HG02588 (cell line): ENCODE measurements at regions not wholly inside any gene's neighbourhood (a gene's known extent, or its start where the extent isn't known, plus 50 kb on each side); places are given as distances from the start of the nearest gene placed in this dataset.
"Not testable (repeated sequence)": the region's sequence is repeated elsewhere in the genome, so short reads cannot be mapped to it uniquely, and the experiment has no call there.

ENCODE experiments used
- ATAC-seq: cut with Tn5 transposase; IDR thresholded peaks from one replicate; pipeline ENCODE4 v1.9.1; 2021; ENCODE audit warnings: mild to moderate bottlenecking, moderate library complexity; ENCODE audit not compliant: unreplicated experiment

DNA sequence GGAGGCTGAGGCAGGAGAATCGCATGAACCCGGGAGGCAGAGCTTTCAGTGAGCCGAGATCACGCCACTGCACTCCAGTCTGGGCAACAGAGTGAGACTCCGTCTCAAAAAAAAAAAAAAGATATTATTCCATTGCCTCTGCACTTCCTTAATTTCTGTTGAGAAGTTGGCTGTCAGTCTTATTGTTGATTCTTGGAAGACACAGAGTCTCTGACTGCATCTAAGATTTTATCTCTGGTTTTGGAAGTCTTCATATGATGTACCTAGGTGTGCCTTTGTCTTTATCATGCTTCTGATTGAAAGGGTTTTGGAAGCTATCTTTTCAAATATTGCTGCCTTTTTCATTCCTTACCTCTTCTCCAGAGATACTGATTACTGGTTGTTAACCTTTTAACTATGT is 160.4 kb downstream of the NPIPB11 start:
- ATAC-seq: not testable (repeated sequence)

DNA sequence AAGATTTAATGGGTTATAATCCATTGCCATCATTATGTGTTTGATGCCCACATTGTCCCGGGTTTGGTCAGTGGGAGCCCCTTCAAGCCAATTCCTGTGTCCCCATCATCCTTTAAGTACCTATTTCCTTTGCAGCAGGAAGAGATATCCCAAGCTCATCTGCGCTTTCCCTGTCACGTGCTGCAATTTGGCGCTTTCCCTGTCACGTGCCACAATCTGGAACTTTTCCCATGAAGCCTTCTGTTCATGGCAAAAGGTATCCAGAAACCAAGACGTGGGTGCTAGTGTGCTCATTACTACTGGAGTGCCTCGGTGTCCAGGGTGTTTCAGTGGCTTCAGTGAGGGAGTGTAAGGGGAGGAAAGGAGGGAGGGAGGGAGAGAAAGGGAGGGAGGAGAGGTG is 168.5 kb downstream of the NPIPB11 start:
- no peak for ATAC-seq

DNA sequence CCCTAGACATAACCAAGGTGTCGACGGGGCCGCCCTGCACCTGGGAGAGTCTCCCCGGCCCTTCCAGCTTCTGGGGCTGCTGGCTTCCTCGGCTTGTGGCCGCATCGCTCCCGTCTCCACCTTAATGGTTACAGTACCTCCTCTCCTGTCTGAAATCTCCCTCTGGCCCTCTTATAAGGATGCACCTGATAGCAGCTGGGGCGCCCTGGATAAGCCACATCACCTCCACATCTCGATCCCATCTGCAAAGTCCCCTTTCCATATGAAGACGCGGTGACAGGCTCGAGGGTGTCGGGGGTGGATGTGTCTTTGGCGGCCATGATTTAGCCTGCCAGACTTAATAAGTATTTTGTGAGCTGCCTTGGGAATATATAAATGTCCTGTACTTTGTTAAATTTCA is 169.0 kb downstream of the NPIPB11 start:
- ATAC-seq: not testable (repeated sequence)

DNA sequence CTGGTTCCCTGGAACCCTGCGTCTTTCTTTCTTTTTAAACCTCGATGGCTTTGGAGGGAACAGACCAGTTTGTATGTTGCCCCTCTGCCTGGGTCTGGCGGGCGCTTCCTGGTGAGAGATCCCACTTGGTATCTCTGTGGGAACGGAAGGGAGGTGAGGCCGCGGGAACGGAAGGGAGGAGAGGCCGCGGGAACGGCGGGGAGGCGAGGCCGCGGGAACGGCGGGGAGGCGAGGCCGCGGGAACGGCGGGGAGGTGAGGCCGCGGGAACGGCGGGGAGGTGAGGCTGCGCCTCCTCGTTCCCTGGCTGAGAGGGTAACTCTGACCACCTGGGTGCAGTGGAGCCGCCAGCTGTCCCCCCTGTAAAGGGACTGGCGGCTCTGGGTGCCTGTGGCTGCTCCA is 169.5 kb downstream of the NPIPB11 start:
- not testable (repeated sequence) for ATAC-seq

DNA sequence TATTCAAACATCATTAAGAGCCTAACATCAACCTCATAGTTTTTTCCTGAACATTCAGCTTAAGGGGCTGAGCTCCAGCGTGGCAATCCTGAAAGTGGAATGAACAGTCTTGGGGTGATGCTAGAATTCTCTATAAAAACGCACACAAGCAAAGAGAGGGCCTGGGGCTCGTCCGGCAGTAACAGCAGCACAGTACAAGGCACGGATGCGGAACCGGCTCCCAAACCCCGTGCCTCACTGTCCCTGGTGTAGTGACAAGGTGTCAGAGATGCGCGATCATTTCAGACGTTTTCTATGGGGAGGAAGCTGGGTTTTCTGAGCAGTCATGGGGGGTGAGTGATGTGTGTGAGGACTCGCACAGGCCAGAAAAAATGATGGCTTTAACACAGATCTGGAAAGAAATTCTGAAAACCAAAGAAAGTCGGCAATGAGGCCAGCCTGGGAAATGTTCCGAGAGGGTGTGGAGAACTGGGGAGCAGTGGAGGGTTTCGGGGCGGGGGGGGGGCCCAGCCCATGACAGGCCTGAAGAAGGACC is 170.6 kb downstream of the NPIPB11 start:
- ATAC-seq: not testable (repeated sequence)

DNA sequence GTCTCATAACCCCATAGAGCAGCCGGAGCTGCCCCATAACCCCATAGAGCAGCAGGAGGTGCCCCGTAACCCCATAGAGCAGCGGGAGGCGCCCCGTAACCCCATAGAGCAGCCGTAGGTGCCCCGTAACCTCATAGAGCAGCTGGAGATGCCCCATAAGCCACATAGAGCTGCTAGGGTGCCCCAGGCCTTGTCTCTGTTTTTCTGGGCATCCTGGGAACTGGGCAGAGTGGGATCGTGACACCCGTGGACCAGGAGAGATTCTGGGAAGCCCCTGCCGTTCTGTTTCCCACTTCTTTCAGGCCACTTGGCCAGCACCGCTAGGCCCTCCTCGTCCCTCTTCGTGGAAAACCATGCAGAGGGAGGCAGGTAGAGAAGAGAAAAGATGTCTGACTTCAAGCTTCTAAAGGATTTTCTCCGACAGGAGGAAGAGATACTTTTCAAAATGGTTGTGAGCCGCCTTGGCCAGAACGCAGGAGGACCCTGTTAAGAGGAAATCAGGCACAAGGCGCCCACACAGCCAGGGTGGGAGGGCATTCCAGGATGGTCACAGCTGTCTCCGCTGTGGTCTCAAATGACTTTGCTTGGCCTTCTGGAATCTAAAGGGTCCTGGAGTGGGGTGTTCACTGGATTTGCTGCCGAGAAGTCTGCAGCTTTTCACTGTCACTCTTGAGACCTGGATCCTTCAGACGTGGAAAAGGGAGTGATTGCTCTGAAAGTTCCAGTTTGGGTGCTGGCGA is 171.8 kb downstream of the NPIPB11 start:
- not testable (repeated sequence) for ATAC-seq

DNA sequence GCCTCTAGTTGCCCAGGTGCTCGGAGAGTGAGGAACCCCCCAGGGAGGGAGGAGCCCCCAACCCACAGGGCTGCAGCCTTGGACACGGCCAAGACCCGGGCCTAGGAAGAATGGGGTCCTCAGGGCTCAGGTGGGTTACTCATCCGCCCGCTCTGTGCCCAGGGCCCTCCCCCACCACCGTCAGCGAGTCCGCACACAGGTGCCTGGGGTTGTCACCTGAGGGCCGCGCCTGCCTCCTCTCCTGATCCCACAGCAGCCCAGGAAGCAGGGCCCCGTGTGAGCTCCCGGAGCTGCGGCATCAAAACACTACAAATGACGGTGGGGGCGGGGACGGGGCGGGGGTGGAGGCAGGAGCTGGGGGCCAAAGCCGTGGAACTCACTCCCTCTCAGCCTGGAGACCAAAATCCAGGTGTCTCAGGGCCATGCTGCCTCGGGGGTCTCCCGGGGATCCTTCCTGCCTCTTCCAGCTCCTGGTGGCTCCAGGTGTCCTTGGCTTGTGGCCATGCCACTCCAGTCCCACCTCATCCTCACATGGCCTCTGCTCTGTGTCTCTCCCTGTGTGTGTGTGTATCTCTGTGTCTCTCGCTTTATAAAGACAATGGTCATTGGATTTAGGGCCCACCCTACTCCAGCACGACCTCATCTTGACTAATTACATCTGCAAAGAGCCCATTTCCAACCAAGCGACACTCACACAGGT is 172.7 kb downstream of the NPIPB11 start:
- ATAC-seq: not testable (repeated sequence)

DNA sequence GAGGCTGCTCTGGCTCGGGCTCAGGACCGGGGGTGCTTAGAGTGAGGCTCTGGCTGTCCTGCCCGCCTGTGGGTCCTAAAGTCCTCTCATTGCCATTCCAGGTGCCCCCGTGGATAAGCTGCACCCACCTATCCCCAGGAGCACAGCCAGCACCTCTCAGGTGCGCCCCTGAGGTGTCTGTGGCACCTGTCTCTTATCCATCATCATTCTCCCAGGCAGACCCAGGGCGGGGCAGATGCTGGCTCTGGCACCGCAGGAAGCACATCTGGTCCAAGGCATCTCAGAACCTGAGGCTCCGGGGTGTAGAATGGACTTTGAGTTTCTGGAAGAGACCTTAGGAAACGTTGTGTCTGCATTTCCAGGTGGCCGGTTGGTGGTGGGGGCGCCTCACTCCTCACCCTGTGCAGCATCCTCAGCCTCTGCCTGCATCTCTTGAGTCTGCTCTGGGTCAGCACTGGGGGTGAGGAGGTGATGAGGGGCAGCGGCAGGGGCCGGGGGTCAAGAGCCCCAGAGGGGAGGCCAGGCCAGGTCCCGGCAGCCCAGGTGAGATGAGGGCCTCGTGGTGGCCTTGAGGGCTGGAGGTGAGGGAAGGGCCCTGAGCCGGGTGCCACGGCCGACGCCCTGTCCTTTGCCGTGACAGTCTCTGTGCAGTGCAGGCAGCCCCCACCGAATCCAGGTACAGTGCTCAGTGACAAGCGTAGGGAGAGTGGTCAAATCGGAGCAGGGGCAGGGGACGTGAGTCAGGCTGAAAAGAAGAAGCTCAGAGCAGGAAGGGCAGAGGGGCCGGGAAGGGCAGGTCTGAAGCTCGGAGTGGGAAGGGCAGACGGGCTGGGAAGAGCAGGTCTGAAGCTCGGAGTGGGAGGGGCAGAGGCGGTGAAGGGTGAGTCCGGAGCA is 173.5 kb downstream of the NPIPB11 start:
- ATAC-seq: no peak

DNA sequence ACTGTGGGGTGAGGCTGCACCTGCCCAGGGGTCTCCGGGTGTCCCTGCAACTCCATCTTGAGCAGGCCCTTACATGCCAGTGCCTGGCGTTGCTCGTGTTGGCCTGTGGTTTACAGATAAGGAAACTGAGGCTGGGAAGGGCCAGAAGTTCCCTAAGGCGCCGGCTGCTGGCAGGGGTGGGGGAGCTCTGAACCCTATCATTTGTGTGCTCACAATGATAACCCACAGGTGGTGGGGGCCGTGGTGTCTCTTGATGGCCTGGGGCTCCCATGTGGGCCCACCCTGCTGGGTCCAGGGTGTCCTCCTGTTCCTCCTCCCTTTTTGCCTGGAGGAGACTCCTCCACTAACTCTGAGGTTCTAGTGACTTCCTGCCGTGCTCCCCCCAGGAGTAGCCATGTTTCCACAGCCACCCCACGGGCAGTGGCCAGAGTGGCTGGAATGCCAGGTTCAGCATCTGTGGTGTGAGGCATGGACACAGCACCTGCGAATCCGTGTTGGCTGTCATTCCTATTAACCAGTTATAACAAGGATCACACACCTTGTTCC is 174.3 kb downstream of the NPIPB11 start:
- ATAC-seq: not testable (repeated sequence)

DNA sequence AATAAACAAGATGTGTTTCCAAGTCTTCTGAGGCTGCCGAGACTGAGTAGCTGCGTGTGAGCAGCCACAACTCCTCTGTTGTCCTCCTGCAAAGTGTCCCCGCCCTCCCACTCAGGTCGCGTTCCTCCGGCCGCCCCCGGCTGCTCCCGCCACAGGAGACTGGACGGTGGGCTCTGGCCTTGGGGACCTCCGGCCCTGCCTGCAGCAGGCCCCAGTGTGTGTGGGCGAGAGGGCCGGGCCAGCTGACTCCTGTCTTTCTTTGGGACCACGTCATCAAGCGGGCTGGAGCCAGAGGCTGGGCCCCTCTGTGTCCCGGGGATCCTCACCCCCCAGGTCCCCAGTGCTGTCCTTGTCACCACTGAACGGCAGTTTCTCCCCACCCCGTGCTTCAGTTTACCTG is 175.3 kb downstream of the NPIPB11 start:
- no peak for ATAC-seq

DNA sequence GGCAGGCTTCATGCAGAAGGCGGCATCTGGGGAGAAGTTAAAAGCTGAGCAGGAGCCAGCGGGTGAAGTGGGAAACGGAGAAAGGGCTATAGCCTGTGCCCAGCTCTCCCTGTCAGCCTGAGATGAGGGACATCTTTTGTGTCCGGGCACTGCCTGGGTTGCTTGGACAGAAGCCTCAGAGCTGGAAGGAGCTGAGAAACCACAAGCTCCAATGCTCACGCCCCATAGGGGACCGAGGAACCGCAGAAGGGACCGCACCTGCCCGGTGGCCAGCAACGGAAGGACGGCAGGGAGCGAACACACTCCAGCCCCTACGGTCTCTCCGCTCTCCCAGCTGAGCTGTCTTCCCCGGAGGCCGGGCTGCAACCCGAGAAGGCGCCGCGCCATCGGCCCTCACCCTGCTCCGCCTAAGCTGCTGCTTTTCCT is 175.8 kb downstream of the NPIPB11 start:
- no peak for ATAC-seq

DNA sequence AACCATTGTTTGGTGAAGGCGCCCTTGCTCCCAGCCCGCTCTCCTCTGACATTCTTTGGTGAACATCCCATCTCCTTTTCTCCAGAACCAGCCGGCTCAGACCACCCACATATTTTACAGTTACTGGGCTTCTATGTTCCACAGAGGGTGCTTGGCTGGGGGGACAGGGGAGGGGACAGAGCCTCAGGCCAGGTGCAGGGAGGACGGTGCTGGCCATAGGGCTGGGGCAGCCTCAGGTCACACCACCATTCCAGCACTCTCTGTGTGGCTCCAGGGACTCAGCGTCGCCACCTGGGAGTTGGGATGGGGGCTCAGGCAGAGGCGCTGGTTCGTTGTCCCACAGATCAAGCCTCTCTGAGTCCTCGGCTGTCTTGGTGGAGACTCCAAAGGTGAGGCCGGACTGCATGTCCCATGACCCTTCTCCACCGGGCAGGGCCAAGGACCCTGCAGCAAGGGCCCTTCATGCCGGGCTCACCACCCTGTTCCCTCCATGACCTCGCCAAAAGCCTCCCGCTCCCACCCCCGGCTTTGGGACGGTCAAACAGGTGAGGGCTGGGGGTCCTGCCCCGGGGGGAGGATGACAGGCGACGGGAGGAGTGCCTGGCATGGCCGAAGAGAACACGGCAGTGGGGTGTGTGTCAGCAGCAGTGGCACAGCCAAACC is 176.4 kb downstream of the NPIPB11 start:
- not testable (repeated sequence) for ATAC-seq

DNA sequence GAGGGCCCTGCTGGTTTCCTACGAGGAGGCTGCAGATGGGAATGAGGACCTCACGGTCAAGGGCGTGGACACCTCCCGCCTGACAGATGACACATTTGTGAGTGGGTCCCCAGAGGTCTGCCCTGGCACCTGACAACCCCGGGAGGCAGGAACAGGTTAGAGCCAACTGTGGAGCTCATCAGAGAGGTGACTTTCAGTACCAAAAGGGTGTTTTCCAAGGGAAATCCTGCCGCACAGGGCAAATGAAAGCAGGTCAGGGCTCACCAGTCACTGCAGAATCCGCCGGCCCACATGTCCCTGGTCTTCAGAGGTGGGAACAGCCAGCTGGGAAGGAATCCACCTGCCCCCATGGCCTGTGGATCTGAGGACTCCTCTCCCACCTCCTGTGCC is 176.9 kb downstream of the NPIPB11 start:
- not testable (repeated sequence) for ATAC-seq

DNA sequence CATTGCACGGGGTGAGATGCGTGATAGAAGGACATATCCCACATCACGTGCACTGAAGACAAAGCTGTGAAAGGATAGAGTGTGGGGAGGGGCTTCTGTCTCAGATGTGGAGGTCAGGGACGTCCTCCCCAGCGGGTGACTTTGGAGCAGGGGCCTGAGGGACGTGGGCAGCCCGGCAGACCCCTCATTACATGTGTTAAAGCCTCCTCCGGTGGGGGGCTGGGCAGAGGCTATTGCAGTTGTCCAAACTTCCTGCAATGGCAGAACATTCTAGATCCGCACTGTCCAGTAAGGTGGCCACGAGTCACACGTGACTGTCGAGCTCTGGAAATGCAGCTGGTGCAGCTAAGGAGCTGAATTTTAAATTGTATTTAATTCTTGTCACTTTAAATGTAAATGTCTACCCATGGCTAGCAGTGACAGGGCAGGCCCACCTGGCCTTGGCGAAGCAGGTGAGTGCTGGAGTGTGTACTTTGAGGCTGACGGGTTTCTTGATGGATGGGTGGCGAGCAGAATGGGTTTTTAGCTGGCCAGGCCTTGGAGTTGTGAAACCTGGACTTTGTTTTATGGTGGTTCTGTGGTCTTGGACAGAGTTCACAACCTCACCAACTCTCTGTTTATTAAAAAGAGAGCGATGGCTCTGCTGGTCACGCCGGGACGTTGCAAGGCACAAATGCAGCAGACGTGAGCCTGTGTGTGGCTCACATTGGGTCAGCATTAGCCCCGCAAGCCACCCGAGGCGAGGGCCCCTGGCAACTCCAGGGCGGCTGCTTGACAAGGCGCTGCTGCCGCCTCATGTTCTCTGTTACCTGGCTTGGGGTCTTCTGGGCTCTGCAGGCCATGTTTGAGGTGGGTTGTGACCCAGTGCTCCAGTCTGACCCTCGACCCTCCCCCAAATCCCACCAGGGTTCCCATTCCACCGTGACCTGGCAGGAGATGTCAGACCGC is 177.6 kb downstream of the NPIPB11 start:
- ATAC-seq: not testable (repeated sequence)

DNA sequence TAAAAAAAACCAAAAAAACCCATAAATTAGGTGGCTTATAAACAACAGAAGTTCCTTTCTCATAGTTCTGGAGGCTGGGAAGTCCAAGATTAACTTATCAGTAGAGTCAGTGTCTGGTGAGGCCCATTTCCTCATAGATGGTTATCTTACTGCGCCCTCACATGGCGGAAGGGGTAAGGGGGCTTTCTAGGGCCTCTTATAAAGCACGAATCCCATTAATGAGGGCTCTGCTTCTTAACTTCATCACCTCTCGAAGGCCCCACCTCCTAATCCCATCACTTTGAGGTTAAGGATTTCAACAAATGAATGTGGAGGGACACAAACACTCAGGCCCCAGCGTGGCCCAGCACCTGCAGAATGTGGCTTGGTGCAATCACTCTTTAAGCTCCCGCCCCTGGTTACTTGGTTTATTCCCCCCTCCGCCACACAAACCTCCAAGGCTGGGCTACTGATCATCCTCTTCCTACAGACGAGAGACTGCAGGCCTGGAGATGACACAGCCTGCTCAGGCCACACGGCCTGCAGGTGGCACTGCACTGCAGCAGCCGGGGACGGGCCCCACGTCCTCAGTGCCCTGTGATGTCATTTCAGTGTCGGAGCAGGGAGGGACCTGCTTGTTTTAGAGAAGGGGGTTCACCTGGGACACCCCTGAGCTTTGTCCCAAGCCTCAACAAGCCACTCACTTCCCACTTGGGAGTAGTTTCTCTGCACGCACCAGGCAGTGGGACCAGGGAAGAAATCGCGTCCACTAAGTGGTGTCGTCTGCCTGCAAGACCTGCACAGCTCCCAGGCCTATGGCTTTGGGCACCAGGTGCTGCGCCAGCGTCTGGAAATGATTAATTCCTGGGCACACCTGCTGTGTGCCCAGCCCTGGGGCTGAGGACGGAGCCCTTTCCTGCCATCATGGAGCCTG is 178.5 kb downstream of the NPIPB11 start:
- not testable (repeated sequence) for ATAC-seq

DNA sequence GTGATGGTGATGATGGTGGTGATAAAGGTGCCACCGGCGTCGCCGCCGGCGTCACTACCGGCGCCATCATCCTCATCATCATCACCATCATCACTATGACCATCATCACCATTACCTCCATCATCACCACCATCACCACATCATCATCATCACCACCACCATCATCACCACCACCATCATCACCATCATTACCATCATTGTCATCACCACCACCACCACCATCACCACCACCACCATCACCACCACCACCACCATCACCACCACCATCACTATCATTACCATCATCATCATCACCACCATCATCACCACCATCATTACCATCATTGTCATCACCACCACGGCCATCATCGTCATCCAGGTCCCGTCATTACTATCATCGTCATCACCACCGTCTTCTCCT is 179.7 kb downstream of the NPIPB11 start:
- no peak for ATAC-seq

DNA sequence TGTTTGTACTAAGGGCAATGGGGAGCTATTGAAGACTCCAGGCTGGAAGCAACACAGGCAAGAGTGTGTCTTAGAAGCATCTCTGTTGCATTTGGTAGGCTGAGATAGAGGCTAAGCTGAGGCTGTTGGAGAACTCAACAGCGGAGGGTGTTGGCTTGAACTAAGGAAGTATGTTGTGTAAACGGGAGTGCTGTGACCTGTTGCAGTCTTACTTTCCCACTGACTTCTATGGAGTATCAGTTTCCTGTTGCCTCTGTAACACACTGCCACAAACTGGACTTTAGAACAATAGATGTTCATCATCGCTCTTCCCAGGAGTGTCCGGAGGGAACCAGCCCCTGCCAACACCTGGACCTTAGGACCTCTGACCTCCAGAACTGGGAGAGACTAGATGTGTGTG is 181.8 kb downstream of the NPIPB11 start:
- not testable (repeated sequence) for ATAC-seq

DNA sequence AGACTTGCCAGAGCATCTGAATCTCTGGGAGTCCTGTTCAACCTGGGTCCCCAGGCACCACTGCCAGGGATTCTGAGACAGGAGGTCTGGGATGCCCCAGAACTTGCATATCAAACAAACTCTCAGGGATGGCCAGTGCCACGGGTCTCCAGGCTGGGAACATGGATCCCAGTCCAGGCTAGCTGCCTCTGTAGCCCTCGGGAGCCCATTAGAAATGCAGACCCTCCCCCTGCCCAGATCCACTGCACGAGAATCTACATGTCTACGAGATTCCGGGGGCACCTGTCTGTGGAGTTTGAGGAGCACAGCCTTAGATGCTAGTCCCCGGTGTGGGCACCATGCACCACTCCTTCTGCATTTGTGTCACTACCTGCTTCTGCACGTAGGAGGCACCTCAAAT is 183.9 kb downstream of the NPIPB11 start:
- ATAC-seq: not testable (repeated sequence)
